HL-60/S4 treated with phorbol 12-myristate 13-acetate at 8.2 ng/mL for 4 days and 3 days (cell line): ENCODE measurements at regions not wholly inside any gene's neighbourhood (a gene's known extent, or its start where the extent isn't known, plus 50 kb on each side); places are given as distances from the start of the nearest gene placed in this dataset.
"Not testable (repeated sequence)": the region's sequence is repeated elsewhere in the genome, so short reads cannot be mapped to it uniquely, and the experiment has no call there.

Source experiments
- in situ Hi-C: fragments of 300-500 bp; cut with MboI; formaldehyde crosslinking; loops from 2 replicates; pipeline ENCODE4 v1.15.0; 2022; ENCODE audit warnings: low sequenced_read_pairs

DNA sequence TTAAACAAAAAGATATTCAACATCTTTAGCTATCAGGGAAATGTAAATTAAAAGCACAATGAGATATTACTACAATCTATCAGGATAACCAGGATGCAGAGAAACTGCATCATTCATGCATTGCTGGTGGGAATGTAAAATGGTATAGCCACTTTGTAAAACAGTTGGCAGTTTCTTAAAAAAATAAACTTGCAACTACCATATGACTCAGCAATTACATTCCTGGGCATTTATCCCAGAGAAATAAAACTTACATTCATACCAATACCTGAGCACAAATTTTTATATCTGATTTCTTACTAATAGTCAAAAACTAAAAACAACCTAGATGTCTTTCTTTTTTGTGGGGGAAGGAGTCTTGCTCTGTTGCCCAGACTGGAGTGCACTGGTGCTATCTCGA lies 190.3 kb upstream of the TAB2 start:
- in situ Hi-C loops = no loop called here

DNA sequence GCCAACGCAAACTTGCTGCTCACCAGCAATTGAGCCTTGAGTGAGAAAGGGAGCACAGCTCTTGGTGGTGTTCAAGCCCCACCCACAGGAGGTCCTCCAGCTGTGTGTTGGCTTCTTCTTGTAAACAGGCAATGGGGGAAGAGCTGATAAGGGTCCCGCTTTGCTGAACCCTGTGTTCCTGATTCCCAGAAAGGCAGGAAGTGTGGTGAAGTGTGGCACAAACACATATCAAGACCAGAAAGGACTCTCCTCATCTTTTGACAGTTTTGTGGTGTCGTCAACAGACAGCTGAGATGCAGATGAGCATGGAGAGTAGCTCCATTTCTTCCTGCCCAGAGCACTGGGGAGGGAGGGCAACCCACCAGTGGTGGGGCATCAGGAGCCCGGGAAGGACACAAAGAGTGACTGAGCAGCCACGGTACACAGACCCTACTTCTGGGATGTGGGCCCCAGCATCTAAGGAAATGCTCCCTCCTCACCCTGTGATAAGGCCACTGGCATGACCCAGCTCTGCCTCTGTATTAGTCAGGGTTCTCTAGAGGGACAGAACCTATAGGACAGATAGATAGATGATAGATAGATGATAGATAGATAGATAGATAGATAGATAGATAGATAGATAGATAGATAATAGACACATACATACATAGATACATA lies 188.9 kb upstream of the TAB2 start:
- in situ Hi-C loops = no loop called here

DNA sequence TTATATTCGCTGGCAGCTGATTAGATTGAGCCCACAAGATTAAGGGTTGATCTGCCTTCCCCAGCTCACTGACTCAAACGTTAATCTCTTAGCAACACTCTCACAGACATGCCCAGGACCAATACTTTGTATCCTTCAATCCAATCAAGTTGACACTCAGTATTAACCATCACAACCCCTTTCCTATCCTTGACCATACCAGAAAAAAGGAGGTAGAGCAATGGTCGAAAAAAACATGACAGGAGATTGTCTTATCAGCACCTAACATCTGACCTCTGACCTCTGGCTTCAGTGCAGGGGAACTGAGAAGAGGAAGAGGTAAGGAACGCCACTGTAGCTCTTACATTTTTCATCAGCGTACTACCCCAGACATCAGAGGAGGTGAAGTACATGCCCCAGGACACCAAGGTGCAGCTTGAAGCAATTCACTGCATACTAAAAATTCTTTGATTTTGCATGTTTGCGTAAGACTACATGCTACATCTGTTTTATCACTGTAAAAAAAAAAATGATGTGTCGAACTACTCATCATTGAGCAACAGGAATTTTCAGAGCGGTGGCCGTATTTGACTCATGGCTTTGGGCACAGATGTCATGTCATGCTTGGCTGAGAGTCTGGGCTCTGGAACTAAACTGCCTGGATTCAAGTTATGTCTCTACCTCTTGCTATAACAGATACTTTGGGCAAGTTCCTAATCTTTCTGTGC lies 188.0 kb upstream of the TAB2 start:
- in situ Hi-C loops = no loop called here

DNA sequence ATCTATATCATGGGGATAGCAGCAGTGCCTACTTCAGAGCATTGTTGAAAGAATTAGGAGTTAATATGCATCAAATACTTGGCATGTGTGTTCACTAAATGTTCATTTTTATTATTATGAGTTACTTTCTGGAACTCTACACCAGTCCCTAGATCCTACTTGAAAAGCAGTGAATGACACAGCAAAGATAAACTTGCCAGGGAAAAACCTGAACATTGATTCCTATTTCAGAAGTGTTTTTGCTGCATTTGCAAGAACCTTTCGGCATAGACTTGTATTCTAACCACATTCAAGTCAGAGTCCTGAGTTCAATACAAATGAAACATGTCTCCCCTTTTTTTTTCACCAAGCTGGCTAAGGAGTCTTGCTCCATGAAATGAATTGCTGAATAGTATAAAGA lies 187.4 kb upstream of the TAB2 start:
- in situ Hi-C loops = no loop called here

DNA sequence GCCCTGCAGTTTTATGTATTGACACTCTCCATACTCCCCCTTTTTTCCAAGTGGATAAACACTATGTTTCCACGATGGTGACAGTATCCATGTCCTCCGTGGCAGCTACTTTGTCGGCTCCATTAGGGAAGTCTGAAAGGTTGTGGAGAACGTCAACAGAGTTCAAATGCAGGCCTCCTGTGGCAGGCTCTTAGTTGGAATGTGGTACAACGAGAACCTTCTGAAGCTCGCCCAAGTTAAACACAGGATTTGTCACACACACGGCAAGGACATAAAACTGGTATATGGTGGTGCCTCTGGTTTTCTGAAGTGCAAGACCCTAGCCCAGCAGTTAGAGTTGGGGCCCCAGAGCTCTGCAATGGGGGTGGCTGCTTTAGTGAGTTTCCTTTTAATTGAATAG lies 187.0 kb upstream of the TAB2 start:
- in situ Hi-C loops = no loop called here

DNA sequence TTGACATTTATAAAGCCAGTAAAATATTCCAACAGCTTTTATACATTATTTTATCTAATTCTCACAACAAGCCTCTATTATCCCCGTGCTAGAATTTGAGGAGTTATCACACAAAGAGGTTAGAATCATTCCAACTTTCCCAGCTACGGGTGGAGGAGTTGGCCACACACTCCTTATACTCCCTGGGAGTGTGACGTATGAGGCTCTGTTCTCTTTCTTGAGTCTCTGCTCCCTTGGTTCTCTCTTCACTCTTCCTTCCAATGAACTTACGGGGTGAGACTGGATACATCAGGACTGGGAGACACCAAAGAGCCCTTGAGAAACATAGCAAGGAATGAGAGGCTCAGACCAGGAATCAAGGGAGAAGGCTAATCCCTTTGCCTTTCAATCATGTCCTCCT lies 185.6 kb upstream of the TAB2 start:
- in situ Hi-C loops = no loop called here

DNA sequence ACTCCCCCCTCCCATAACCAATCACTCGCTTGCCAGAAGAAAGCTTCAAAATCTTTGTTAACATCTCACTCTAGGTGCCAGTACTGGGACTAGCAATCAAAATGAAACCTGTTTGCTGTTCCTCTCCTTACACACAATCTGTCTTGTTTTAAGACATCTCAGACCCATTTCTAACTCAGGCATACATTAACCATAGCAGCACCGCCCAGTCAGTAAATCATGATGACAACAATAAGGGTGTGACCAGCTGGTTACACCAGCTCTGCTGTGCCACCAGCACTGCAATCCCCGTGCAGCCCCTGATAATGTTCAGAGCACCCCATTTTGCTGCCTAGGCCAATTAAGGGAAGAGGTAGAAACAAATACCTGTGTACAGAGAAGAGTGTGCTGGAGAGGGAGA lies 185.2 kb upstream of the TAB2 start:
- in situ Hi-C loops = no loop called here

DNA sequence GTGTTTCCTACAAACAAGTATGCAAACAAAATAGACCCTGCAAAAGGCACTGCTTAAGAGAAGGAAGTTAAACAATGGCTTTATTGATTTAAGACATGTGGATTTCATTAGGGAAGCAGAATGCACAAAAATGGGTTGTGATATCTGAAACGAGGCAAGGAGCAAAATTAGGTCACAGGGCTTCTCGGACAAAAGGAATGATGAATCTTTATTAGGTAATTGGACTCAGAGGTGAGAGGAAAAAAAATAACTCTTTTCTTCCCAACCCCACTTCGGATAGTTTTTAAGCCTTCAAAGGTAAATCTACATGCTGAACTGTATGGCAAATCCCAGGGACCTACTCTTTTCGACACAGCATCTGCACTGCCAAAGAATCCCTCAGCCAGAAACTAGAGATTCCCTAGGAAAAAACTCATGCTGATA lies 183.0 kb upstream of the TAB2 start:
- in situ Hi-C loops = no loop called here

DNA sequence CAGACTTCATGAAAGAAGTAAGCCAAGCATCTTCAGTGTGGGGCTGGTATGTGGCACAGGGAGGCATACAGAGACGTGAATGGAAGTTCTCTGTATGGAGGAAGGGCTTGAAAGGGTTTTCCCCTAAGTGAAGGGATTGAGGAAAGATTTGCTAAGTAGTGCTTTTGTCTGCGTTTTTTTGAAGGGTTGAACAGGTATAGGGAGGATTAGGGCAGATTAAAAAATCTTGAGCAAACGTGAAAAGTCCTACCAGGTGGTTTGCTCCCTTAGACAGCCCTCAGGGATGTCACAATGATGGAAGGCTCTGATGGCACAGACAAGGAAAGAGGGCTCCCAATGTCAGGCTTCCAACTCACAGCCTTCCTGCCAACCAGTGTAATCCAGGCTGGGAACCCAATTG lies 181.7 kb upstream of the TAB2 start:
- in situ Hi-C loops = no loop called here

DNA sequence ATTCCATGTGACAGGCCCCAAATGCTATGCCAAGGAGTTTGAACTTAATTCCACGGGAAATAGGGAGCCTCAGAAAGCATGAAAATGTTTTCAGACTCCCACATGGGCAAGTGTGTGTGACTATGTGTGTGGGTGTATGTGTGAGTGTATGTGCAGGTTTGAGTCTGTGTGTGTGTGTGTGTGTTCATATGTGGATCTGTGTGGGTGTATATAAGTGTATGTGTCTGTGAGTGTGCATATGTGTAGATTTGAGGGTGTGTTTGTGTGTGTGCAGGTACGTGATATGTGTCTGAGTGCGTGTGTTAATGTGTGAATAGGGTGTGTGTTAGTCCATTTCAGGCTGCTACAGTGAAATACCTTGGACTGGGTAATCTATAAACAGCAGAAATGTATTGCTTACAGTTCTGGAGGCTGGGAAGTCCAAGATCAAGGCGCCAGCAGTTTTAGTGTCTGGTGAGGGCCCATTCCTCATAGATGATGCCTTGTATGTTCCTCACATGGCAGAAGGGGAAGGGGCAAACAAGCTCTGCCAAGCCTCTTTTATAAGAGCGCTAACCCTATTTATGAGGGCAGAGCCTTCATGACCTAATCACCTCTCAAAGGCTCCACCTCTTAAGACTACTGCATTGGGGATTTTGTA lies 181.1 kb upstream of the TAB2 start:
- in situ Hi-C loops = no loop called here

DNA sequence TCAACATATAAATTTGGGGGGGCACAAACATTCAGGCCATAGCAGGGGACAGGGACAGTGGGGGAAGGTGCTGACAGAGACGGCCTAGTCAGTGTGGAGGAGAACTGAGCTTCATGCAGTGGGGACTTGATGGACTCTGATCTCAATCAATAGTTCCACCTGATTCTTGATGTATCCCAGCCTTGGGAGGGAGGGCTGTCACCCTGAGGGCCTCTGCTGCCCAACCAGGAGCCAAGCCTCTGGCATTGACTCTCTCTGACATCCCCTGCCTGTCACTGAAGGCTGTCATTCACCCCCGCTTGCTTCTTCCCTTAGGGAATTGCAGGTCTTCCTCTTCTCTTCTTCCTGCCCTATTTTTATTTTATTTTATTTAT lies 180.6 kb upstream of the TAB2 start:
- in situ Hi-C loops = no loop called here

DNA sequence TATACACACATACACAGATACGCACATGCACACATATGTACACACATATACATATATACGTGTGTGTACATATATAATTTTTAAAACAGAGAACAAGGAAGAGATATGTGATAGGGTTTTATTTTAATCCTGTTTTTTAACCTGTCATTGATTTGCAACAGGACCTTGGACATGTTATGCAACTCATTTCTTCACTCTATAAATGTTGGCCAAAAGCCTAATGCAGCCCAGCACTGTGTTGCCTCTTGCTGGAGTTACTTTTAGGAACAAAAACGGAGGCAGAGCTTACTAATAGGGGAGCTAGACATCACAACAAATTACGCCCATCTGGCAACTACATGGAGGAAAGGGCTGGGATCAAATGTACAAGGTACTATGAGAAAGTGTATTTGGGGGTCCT lies 179.9 kb upstream of the TAB2 start:
- in situ Hi-C loops = no loop called here

DNA sequence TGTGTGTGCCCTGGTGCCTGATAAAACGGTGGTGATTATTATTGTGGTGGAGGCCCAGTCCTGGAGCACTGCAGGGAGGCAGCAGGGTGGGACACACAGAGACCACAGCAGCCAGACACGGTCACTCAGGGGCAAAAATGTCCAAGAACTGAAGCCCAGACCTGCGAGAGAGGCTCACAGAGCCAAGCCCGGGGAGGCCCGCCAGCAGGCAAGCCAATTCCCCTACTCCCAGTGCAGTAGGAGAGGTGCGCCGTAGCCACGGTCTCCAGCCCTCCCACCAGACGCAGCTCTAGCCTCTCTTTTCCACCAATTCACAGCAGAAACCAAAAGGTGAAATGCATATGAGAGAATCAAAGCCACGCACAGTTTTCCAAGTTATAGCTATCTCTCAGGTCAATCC lies 179.4 kb upstream of the TAB2 start:
- in situ Hi-C loops = no loop called here

DNA sequence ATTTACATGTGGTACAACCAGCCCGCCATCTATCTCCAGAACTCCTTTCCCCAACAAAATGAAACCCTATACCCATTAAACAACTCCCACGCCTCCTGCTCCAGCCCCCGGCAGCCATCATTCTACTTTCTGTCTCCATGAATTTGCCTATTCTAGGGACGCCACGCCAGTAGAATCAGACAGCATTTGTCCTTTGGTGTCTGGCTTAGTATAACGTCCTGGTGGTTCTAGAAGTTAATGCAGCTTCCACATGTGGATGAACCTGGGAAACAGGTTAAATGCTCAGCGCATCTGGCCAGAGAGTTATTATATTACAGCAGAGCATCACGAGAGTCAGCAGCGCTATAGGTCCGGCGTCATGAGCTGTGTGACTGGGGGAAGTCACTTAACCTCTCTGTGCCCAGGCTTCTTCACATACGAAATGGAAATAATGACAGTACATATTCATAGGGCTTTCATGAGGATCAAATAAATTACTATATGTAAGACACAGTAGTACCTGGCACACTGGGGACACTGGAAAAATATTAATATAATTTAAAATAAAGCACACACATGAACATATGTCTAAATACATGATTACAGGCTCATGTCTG lies 178.7 kb upstream of the TAB2 start:
- in situ Hi-C loops = no loop called here

DNA sequence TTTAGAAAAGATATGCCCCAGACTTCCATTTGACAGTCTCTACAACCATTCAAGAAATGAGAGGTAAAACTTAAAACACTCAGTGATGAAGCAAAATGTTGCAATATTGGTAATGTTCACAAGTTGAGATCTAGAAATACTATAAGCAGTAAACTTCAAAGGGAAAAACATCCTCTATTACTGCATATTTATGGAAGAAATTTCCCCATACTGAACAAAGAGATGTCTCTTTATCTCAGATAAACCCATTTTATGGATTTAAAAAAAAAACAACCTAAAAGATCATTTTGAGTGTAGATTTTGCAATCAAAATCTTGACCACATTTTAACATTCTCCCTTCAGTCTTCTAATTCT lies 177.8 kb upstream of the TAB2 start:
- in situ Hi-C loops = no loop called here

DNA sequence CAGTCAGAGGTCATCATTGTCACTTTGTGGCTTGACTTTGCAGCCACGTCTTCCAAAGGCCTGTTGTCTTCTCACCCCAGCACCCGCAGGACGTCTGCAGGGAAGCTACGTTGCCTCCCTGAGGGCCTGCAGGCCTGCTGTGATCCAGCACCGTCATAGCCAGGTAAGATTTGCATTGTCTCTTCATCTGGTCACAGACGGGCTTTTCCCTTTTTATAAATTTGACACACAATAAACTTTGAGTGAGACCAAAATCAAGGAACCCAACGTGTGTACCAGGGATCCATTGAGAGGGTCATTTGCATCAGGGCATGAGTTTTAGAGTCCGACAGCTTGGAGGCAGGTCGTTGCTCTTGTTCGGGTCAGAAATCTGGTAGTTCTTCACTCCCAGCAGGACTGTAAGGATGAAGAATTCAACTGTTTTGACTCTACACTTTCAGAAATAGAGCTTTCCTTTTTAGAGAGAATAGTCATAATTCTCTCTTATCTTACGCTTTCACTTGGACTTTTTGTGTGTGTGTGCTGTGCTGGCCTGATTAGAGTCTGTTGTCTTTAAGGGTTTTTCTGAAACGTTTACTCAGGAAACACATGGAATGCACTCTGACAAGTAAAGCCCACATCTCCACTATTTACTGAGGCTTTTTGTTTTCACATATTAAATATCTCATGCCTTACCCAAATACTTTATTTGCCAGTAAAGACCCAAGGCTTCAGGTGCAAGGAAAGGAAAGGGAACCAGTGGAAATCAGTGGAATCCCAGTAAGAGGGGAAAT lies 177.2 kb upstream of the TAB2 start:
- in situ Hi-C loops = no loop called here

DNA sequence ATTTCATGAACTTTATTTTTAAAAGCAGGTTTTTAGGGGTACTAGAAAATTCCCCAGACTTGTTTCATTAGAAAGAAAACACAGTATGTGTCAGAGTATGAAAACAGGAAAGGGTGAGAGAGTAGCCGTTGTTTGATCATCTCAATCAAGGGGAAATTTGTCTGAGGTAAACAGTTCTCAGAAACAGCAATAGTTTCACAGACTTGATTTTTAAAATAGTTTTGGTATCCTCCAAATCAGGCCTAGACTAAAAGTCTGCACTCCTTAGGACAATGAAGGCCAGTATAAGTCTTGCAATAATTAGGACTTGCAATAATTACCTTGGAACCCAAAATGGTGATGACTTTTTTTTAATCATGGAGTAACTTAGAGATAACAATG lies 176.6 kb upstream of the TAB2 start:
- in situ Hi-C loops = no loop called here

DNA sequence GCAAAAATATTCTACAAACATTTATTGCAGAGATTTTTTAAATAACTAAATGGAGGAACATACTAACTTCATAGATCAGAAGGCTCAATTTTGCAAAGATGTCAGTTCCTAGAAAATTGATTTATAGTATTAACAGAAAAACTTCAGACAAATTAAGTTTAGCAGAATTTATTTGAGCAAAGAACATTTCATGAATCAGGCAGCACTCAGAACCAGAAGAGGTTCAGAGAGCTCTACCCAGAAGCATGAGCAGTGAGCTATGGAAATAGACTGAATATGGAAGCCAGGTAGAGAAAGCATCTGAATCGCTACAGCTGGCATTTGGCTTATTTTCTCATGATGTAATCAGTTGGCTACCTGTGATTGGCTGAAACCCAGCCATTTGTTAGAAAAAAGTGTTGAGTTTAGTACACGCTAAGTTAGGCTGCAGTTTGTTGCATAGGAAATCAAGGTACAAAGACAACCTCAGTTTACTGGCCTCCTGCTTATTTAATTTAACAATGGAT lies 174.5 kb upstream of the TAB2 start:
- in situ Hi-C loops = no loop called here

DNA sequence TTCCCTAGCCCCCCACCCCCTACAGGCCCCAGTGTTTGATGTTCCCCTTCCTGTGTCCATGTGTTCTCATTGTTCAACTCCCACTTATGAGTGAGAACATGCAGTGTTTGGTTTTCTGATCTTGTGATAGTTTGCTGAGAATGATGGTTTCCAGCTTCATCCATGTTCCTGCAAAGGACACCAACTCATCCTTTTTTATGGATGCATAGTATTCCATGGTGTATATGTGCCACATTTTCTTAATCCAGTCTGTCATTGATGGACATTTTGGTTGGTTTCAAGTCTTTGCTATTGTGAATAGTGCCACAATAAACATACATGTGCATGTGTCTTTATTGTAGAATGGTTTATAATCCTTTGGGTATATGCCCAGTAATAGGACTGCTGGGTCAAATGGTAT lies 171.7 kb upstream of the TAB2 start:
- in situ Hi-C loops = not testable (repeated sequence)

DNA sequence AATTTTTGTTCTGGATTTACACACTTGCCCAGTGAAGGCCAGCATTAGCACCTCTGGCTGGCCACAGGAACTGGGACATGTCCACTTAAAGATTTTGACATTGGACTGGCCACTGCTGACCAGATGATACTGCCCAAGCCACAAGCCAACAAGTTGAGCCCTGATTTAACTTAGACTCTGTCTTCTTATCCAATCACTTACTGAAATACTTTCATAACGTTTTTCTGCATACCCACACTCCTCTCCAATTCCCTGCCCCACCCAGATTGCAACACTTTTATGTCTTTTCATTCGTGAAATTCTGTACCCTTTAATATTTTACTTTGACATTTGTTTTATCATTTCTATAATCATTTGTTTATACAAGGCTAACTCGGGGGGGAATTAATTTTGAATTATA lies 170.3 kb upstream of the TAB2 start:
- in situ Hi-C loops = no loop called here
